Upper lobe of left lung (tissue), 4 donors: ENCODE measurements at regions not wholly inside any gene's neighbourhood (a gene's known extent, or its start where the extent isn't known, plus 50 kb on each side); places are given as distances from the start of the nearest gene placed in this dataset.

Experiments
- CTCF ChIP-seq, 6 experiments: fragments of 450-650 bp in 4 of 6; fragments of 200-600 bp in 2 of 6; sonication (generic) in 2 of 6; IDR thresholded peaks; one replicate each; pipeline ENCODE4 v1.5.1; 2016 to 2019; ENCODE audit warnings: antibody characterized with exemption in 6 of 6
- EP300 ChIP-seq, 4 donors: sonication (generic); formaldehyde crosslinking; IDR thresholded peaks; one replicate each; pipeline ENCODE4 v1.5.1; 2017; ENCODE audit warnings: antibody characterized with exemption in 4 of 4, control low read depth in 2 of 4
- POLR2A ChIP-seq, 4 donors: fragments of 450-650 bp; IDR thresholded peaks; one replicate each; pipeline ENCODE4 v1.5.1; 2016 to 2017; ENCODE audit warnings: antibody characterized with exemption in 4 of 4, mild to moderate bottlenecking in 2 of 4
- POLR2AphosphoS5 ChIP-seq, 2 donors: sonication (generic); formaldehyde crosslinking; IDR thresholded peaks; one replicate each; pipeline ENCODE4 v1.5.1; 2017; ENCODE audit warnings: antibody characterized with exemption in 2 of 2

- no peak for TF ChIP-seq CTCF (IDR thresholded peaks at IDR 0.05)
- TF ChIP-seq POLR2AphosphoS5 (IDR thresholded peaks at IDR 0.05), result no peak
- no peak for TF ChIP-seq POLR2A (IDR thresholded peaks at IDR 0.05)
- no peak for TF ChIP-seq EP300 (IDR thresholded peaks at IDR 0.05)
These were observed 157.3 kb upstream of the TMEM132C start for GRCh38 chr12:128109636-128110035.
